HG03565 (cell line): ENCODE measurements at regions not wholly inside any gene's neighbourhood (a gene's known extent, or its start where the extent isn't known, plus 50 kb on each side); places are given as distances from the start of the nearest gene placed in this dataset.
"Not testable (repeated sequence)": the region's sequence is repeated elsewhere in the genome, so short reads cannot be mapped to it uniquely, and the experiment has no call there.

Experiments
- ATAC-seq: cut with Tn5 transposase; IDR thresholded peaks from one replicate; pipeline ENCODE4 v1.9.1; 2021; ENCODE audit warnings: mild to moderate bottlenecking, moderate library complexity; ENCODE audit not compliant: unreplicated experiment

DNA sequence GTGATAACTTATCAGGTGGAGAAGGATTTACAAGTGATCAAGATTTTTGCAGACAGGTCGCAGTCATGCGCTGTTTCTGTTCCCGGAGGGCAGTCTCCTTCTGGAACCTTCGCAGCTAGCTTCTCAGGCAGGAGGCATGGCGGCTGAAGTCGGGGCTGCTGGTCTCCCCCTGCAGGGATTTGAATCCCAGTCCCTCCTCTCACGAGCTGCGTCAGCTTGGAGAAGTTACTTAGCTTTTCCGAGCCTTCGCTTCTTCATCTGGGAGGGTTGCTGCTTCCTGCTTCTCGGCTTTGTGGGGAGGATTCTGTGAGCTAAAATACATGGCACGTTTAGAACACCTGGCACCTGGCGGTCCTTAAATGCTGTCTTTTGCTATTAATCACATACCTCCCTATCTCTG is 287.8 kb upstream of the FOXF1 start:
- ATAC-seq, result no peak

DNA sequence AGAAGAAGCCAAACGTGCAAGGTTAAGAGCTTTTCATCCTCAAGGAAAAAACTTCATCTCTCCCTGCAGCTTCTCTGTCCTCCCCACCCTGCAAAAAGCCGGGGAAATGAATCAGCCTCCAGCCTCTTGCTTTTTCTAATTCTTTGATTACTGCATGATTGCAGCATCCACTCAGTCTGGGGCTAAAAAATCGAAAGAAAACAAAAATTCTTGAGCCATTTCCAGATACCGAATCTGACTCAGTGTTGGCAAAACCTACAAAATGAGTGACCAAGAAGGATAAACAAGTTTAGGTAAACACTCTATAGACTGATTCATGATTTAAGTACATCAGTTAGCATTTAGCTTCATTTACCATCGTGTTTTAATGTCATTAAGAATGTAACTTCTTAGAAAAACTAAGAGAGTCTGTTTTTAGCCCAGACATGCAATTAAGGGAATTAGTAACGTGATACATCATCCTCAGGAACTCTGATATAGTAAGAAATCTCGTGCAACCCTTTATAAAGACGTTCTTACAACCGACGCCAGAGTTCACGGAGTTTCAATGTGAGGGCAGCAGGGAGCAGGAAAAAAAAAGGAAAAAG is 287.3 kb upstream of the FOXF1 start:
- ATAC-seq, result no peak

DNA sequence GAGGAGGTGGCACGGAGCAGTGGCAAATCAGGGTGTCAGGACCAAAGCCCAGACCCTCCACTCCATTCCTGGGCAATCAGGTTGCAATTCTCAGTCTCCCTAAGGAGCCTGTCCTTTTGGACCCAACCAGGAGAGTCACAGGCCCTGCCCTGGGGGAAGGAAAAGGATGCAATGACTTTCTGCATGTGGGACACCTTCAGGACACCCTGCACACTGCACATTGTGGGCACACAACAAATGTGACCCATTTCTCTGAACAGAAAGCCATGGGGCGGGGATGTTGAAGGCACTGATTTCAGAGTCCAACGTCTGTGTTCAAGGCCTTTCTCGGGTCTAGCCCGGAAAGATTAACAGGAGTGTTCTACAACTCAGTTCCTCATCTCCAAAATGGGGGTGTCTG is 286.2 kb upstream of the FOXF1 start:
- no peak for ATAC-seq

DNA sequence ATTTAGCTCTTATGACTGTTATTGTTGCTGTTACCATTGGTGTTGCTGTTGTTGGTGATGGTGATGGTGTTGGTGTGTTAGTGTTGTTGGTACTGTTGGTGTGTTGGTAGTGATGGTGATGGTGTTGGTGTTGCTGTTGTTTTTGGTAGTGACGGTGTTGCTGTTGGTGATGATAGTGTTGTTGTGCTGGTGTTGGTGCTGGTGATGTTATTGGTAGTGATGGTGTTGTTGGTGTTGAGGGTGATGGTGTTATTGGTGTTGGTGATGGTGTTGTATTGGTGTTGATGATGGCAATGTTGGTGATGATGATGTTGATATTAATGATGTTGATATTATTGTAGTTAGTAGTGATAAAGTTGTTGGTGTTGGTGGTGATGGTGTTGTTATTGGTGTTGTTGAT is 285.7 kb upstream of the FOXF1 start:
- no peak for ATAC-seq

DNA sequence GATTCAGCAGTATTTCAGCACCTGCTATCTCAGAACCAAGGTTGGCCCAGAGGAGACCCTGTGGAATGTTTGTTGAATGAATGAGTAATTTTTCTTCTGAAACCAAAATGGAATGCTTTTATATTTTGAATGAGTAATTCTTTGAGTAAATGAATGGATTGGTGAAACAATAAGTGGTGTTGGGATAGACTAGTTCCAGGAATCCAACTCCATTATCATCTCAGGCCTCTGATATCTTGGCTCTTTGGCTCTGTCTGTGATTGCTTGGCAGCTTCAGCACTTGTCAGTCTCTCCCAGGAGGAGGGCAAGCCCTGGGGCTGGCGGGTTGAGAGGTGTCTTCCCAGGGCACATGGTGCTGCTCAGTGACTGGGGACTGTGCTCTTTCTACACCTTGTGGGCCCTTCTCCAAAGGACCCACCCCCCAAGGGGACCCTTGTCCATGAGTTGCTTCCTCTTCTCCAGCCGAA is 284.4 kb upstream of the FOXF1 start:
- ATAC-seq, result no peak

DNA sequence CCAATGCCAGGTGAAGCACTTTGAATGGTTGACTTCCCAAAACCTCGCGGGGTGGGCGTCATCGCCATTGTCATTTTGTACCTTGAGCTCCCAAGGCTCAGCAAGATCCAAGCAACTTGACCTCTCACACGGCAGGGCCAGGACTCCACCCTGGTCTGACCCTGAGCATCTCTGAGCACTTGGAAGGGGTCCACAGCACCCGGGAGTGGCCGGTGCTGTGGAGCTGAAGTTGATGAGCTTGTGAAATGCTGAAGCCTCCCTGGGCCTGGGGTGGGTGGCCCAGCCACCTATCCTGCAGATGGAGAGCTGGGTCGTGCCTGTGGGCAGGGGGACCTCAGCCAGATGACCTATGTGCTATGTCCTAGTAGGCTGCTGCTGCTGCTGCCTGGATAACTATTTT is 283.3 kb upstream of the FOXF1 start:
- no peak for ATAC-seq

DNA sequence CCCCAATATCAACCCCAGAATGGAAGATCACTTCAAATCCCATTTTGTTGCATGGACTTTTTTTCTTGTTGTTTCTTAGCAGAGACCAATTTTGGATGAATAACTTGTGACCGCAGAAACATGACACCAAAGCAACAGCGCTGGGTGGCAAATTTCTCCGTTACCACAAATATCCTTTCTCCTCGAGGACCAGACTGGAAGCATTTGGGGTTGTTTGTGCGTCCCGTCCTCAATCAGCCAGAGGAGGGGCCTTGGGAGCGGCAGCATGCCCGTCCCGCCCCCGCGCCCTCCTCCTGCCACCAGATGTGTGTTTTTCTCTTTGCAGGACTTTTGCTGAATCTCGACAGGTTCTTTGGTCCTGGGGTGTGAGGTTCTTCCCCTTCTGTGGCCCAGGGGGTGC is 282.5 kb upstream of the FOXF1 start:
- ATAC-seq, result no peak

DNA sequence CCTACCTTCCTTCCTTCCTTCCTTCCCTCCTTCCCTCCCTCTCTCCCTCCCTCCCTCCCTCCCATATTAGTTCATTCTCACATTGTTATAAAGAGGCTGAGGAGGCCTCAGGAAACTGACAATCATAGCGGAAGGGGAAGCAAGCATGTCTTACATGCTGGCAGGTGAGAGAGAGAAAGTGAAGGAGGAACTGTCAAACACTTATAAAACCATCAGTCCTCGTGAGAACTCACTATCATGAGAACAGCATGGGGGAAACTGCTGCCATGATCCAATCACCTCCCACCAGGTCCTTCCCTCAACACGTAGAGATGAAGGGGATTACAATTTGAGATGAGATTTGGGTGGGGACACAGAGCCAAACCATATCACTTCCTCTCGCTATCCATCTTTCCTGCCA is 281.6 kb upstream of the FOXF1 start:
- no peak for ATAC-seq

DNA sequence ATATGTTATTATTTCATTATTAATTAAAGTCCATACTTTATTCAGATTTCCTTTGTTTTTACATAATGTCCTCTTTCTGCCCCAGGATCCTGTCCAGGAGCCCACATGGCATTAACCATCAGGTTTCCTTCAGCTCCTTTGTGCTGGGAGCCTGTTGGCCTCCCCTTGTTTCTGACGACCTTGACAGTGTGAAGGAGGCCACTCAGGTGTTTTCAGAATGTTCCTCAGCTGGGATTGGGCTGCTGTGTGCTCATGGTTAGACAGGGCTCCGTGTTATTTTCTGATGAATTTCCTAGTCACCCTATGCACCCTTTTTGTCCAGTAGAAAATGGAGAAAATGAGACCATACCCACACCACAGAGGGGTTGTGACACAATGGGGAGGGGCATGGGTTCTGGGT is 281.0 kb upstream of the FOXF1 start:
- ATAC-seq, result no peak

DNA sequence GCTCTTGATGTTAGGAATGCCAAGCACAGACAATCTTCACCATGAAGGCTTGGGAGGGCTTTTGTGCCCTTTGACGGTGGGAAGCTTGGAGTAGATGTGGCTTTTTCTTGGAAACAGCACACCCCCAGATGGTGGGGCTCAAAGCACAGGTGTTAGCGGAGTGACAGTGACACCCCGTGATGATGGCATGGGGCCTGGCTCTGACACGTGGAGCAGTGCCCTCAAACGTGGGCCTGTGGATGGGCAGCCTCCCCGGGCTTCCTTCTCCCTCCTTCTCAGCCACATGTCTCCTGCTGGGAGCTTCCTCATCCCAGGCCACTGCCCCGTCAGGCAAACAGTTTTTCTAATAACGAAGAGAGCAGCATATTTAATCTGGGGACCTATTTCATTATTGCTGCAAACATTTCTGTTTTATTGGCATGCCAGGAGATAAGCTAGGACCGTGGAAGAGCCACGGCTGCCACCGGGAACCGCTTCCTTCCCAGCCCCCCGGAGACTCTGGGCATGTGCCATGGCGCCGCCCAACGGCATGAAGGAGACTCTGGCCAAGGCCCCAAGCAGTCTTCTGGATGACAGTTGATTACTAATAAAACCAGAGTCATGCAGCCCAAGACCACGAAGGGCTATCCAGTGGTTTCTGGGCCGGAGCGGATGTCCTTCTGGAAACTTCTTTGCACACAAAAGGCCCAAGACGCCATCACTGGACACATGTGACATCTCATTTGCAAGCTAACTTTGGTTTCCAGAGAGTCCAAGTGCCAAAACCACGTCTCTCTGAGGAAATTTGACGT is 280.3 kb upstream of the FOXF1 start:
- ATAC-seq, result no peak

DNA sequence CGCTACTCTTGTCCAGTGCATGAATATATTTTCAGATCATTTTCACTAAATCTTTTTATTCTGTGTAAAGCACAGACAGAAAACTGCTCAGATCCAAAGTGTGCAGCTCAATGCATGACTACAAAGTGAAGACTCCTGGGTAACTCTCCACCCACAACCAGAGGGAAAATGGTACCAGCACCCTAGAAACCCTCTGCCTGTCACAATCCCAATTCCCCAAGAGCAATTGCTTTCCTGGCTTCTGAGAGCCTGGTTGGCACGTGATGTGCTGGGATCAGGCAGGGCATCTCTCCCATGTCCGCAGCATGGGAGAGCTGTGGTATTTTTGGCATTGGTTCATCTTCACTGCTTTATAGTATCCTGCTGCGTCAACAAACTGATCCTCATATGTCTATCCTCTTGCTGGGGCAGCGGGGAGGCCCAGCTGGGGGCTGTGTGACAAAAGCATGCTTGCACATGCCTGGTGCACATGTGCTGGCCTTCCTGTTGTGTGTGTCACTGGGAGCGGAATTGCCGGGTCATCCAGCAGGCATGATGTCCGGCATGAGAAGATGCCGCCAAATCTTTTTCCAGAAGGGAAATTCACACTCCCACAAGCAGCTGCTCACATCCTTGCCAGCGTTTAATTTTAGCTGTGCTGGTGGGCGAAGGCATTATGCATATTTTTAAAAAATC is 278.9 kb upstream of the FOXF1 start:
- no peak for ATAC-seq

DNA sequence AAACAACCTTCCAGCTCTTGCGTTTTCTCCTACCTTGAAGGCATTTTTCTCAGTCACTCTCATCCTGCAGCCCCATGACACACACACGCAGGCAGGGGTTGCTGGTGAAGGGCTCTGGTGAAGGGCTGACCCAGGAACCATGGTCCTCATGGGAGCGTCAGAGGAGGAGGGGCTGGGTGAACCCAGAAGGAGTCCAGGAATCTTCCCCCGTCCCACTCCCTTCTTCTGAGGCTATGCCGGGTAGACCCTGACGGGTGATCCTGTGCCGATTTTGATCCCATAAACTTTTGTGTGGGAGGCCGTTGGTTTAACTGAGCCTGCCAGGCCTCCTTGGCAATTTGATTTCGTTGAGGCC is 278.4 kb upstream of the FOXF1 start:
- no peak for ATAC-seq

DNA sequence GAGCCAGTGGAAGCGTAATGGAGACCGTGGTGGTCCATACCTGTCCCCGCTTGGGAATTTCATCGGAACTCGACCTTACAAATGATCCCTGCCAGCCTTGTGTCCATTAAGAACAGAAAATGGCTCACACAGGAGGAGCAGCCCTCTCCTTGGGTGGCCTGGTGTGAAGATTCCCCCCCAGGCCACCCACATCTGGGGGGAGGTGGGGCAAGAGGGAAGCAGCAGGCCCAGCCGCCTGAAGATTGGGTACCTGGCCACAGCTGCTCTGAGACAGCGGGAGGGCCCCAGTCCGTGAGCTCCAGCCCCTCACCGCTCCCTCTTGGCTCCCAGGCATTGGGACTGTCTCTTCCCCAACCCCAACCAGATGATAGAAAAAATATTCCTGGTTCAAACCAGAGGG is 277.8 kb upstream of the FOXF1 start:
- no peak for ATAC-seq

DNA sequence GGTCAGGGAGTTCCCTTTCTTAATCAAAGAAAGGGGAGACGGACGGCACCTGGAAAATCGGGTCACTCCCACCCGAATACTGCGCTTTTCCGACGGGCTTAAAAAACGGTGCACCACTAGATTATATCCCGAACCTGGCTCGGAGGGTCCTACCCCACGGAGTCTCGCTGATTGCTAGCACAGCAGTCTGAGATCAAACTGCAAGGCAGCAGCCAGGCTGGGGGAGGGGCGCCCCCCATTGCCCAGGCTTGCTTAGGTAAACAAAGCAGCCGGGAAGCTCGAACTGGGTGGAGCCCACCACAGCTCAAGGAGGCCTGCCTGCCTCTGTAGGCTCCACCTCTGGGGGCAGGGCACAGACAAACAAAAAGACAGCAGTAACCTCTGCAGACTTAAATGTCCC is 276.8 kb upstream of the FOXF1 start:
- ATAC-seq, result not testable (repeated sequence)

DNA sequence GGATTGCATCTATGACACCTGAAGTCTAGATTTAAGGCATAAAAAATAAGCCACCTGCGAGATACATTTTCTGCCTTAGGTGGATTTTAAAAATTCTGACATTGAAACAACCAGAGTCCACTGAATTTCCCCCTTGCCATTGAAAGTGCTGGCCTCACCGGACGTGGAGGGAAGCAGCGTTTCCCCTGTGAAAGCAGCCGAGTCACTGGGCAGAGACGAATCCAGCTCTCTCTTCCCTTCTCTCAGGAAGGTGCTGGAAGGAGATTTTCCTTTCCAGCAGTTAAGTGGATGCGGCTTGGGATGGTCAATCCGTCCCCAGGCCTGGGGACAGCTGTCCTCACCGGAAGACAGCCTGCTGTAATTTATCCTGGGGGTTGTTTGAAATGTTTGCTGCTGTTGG is 270.9 kb upstream of the FOXF1 start:
- no peak for ATAC-seq

DNA sequence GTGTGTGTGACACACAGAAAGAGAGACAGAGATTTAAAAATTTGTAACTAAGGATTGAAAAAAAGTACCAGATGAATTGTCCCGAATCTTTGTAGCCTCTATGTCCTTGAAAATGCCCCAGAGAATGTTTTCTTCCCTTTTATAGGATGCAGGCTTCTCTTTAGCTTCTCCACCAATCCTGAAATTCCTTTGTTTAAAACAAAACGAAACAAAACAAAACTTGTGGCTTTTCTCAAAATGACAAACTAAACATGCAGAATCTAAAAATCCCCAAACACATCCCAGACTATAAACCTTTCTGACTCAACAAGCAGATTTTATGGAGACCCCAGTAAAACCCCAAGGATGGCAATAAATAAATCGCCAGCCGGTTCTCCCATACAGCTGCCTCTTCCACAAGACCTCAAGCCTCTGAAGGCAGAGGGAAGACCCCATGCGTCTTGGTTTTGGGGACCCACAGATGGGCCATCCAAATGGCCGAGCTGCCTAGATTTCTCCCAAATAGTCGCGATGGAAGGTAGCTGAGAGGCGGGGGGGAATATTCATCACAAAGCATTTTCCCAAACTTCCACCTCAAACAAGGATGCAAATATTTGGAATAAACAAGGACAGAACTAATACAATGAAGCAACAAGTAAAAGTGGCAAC is 269.5 kb upstream of the FOXF1 start:
- ATAC-seq, result no peak

DNA sequence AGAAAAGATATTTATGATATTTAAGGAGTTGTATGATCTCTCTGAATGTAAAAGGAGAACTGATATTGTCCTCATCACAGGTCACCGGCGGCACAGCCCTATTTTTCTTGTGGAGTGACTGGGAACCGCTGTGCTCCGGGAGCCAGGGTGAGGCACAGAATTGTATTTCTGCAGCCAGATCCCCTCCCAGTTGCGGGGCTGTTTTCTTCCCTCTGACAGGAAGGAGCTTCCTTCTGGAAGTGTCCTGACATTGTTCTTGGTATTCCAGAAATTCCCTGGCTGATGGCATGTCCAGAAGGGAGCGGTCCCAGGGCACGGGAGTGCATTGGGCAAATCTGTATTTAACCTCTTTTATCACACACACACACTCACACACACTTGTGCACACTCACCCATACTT is 268.6 kb upstream of the FOXF1 start:
- ATAC-seq, result no peak

DNA sequence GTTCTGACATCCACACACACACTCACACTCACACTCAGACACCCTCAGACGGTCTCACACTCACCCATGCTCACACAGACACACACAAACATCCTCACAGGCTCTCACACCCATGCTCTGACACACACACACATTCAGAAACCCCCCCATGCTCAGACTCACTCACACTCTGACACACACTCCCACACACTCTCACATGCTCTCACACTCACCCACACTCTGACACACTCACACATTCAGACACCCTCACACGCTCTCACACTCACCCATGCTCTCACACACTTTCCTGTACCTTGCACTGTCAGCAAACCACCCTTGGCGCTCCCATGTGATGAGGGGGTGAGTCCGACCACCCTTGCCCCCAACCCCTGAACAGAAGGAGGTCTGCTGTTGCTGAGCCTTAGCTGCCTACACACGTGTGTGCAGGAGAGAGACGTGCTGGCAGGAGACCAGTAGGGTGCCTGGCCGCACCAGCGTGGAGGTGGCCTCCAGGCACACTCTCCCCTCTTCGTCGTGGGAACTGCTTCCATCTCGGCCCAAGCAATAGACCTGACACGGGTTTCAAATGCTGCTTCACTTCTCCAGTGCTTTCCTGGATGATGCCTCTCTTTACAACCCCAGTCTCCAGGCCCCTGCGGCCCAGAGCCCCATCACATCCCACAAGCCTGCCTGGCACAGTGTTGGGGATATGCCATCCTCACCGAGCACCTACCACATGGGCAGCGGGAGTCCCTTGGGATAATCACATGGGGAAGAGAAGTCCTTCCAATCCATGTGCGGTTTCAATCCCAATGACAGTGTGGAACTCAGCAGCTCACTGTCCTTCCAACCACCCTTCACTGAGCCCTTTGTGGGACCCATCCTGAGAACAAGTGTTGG is 267.8 kb upstream of the FOXF1 start:
- ATAC-seq, result no peak

DNA sequence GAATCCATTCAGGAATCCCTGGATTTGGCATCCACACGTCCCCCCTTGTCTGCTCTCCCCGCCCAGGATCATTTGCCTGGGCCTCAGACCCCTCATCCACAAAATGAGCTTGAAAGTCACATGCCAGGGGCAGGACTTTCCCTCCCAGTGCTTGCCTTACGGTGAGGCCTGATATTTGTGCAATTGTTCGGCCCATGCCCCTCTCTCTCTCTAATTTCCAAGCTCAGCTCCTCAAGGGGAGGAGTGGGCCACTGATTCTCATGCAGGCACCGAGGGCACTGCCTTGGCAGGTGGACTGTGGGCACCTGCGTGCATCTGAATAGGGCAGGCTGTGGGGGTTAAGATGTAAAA is 267.2 kb upstream of the FOXF1 start:
- no peak for ATAC-seq

DNA sequence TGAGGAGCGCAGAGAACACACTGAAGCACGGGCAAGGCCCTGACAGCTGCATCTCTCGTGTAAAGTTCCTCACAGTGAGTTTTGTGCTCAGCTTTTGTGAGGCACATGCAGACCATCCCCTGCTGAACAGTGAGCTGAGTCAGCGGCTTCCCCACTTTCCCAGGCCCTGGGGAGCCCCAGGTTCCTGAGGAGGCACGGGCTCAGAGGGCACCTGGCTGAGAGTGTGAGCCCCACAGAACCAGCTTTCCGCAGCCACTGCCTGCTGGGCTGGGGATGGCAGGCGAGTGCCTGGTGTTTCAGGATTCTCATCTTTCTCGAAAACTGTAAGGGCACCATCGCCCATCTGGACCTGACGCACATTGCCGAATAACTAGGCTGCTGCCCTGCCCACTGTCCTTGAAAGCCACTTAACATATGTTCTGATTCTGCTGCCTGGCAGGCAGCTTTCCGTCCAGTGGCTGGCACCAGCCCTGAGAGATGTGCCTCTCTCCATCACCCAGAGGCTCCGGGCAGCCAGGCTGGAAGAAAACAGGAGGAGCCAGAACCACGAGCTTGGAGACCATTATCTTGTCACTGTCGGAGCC is 266.7 kb upstream of the FOXF1 start:
- no peak for ATAC-seq

DNA sequence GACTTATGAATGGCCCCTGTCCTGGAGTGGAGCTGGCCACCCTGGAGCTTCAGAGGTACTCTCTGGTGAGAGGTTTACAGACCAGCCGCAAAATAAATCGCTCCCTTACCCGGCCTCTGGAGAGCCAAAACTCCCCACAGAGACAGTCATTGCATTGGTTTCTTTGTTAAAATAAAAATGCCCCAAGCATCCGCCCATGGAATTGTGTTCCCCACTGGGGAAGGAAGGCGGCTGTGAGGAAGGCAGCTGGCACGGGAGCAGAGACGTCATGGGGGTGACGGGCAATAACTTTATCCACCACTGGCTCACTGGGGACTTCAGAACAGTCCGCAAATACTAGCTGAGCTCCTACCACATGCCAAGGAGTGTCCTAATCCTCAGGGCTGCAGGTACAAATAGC is 266.2 kb upstream of the FOXF1 start:
- no peak for ATAC-seq
